Activated T-cell treated with anti-CD3 and anti-CD28 coated beads for 1 hour (primary cell): ENCODE measurements at regions not wholly inside any gene's neighbourhood (a gene's known extent, or its start where the extent isn't known, plus 50 kb on each side); places are given as distances from the start of the nearest gene placed in this dataset.
"Not testable (repeated sequence)": the region's sequence is repeated elsewhere in the genome, so short reads cannot be mapped to it uniquely, and the experiment has no call there.

Experiments
- DNase-seq: peaks from one replicate; pipeline ENCODE4 v3.0.0-alpha.2; 2020; ENCODE audit warnings: low read depth

DNA sequence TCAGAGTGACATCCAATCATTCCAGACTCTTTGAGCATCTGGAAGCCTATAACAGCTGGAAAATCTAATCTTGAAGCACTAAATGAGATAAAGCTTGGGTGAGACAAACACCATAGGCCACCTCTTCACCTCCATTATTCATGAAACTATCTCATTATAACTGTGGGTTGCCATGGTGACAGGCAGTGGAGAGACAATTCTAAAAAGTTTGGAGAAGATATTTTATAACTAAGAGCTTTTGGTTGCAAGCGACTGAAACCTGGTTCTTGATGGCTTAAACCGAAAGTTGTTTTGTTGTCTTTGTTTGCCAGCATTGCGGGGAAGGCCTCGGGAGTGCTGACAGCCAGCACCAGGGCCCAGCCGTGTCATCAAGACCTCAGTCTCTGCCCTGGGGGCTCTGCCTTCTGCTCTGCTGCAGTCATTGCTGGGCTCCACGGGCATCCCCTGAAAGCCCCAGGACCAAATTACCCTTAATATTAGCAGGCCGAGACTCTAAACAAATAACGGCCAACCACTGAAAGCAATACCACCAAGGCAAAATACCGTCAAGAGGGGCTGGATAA, 353.6 kb upstream of the SFSWAP start:
- no peak for DNase-seq

GRCh38 chr12:131357920-131358319, 353.0 kb upstream of the SFSWAP start:
- no peak for DNase-seq

- DNase-seq: no peak
Measured at GRCh38 chr12:131362291-131363211, 348.3 kb upstream of the SFSWAP start.

DNA sequence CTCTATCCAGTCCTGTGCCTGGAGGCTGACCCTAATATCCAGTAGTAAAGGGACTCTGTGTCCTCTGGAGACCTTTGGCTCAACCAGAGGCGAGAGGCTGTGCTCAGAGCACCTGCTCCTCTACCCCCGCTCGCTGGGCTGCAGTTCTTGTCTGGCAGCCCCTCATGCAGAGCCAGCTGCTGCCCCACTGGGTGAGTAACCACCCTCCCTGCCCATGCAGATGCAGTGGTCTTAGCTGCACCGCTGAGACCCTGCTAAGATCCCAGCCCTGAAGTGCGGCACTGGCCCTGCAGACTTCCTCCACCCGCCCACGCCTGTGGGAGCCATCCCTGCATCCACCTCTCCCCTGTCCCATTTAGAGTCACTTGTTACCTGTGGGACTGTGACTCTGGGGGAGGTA, 347.5 kb upstream of the SFSWAP start:
- no peak for DNase-seq

- no peak for DNase-seq
Measured at GRCh38 chr12:131363841-131364495, 346.9 kb upstream of the SFSWAP start.

DNA sequence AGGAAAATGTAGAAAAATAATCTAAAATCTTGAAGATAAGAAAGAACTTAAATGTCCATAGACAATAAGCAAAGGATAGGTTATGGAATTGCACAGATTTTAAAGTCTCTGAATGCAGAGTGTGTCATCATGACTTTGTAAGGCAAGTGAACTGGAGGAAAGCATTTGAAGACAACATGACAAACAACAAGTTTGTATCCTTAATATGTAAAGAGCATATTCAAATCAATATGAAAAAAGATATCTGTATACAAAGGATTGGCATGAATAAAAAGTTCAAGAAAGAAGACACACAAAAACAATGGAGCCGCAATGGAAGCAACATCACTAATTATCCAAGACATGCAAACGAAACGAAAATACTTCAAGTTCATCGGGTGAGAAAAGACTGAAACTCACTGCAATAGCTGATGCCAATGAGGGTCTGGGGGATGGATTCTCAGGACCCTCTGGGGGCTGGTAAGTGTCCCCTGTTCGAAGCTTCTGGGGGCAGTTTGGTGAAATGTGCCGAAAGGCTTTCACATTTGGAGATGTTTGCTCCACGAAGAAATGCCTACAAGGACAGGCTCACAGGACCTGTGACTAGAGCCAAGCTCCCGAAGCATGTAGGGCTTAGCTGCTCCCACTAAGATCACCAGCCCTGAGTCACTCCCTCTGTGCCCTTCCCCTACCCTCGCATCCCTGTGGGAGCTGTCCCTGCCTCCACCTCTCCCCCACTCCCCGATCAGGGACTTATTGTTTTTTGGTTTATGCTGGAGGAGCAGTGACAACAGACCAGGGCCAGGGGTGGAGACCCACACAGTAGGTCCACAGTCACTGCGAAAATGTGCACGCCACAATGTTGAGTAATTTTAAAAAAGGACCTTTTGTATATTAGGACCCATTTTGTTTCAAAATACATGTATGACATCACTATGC, 345.7 kb upstream of the SFSWAP start:
- no peak for DNase-seq

DNA sequence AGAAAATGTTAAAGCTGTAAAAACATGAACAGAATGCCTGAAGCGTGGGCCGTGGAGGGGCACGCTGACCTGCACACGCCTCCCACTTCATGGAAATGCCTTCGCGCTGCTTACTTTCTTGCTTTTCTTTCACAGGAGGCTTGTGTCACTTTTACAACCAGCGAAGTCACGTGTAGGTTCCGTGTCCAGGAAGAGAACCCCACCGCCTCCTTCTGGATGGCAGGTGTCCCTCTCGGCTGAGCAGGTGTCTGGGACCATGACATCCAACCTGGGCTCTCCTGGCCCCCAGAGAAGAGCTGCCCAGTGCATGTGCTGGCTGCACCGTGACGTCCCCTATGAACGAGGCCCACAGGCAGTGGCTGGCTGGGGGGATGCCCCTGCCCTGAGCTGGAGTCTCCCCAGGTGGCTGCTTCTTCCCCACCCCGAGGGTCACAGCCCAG, 345.0 kb upstream of the SFSWAP start:
- DNase-seq: no peak

DNA sequence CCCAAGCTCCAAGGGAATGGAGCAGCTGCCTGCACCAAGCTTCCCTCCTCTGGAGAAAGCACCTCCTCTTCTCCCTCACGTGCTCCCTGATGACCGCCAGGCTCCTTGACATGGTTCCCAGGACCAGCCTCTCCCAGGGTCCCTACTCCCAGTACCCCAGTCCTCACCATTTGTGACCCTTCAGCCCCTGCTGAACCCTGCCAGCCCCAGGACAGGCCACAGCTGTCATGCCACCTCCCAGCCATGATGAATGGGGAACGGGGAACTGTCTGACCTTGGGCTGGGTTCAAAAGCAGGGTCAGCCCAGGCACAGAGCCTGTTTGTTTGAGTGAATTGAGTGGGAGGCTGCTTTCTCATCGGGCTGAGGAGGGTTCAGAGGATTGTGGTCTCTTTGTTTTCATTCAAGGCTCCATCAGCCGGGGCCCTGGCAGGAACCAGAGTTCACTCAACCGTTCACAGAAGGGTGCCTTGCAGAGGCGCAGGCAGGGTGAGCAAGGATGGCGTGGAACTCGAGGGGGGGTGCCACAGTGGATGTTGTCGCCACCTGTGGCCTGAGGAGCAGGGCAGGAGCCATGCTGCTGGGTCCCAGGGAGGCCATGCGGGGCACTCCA, 344.5 kb upstream of the SFSWAP start:
- no peak for DNase-seq

DNA sequence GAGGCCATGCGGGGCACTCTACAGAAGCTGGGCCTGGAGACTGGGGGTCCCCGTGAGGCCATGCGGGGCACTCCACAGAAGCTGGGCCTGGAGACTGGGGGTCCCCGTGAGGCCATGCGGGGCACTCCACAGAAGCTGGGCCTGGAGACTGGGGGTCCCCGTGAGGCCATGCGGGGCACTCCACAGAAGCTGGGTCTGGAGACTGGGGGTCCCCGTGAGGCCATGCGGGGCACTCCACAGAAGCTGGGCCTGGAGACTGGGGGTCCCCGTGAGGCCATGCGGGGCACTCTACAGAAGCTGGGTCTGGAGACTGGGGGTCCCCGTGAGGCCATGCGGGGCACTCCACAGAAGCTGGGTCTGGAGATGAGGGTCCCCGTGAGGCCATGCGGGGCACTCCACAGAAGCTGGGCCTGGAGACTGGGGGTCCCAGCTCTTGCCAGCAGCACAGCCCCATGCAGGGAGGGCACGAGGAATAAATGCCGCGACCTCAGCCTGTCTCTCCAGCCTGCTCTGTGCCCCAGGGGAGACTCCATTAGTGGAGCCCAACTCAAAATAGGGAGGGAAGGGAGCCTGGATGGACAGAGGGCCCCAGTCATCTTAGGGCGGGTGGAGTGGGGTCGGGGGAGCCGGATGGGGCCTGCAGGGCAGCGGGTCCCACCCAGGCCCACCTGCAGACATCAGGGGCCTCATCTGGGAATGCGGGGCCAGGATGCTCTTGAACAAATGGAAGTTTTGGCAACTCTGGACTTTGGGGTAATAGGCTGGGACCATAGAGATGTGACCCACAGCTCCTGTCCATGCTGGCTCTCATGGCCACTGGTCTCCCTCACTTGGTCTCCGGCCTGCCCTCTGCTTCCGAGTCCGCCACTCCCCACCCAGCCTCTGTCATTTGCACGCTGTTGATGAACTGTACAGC, 343.6 kb upstream of the SFSWAP start:
- not testable (repeated sequence) for DNase-seq

- DNase-seq: no peak
Measured at GRCh38 chr12:131367983-131368667, 342.8 kb upstream of the SFSWAP start.

DNA sequence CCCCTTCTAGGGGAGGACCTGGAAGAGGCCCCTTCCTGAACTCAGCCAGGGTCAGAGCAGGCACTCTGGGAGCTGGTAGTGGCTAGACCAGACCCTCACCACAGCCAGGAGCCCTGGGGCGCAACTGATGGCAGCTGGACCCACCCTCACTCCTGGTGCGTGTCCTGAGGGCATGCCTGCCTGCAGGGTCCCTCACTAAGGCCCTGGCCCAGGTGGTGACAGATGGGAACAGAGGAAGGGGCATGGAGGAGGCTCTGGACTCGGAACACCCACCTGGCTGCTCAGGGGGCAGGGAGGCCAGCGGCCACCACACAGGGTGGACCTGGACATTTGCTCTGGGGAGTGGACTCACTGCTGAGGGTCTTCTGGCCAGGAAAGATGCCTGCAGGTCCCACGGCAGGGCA, 342.2 kb upstream of the SFSWAP start:
- no peak for DNase-seq

- DNase-seq: no peak
Measured at GRCh38 chr12:131369094-131369845, 341.6 kb upstream of the SFSWAP start.

- DNase-seq: no peak
Measured at GRCh38 chr12:131370321-131370720, 340.6 kb upstream of the SFSWAP start.

- no peak for DNase-seq
Measured at GRCh38 chr12:131370791-131371347, 340.0 kb upstream of the SFSWAP start.

DNA sequence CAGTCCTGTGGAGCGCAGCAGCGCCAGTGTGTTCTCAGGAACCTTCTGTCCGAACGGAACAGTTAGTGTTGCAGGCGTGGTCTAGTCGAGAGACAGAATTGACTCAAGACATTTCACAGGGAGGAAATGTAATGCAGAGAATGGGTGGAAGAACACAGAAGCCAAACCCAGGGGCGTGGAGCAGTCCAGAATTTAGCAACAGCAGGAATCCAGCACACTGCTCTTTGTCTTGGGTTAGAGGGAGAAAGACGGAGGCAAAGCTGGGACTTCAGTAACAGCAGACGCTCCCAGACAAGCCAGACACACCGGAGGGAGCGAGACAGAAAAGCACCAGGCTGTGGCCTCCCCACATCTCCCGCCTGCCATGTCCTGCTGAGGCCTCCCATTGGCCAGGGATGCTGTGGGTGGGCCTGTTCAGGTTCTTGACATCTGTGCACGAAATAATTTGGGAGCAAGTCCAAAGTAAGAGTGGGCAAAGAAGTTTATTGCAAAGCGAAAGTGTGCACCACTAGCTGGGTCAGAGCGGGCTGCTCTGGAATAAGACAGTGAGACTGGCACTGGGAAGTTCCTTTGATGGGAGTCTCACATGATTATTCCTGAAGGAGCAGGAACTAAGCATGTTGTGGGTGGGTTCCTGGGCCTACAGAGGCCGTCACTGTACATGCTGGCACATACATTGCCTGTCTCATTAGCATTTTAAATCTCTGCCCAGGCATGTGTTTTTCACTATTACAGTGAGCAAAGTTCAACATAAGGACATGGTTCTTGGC, 339.3 kb upstream of the SFSWAP start:
- no peak for DNase-seq

DNA sequence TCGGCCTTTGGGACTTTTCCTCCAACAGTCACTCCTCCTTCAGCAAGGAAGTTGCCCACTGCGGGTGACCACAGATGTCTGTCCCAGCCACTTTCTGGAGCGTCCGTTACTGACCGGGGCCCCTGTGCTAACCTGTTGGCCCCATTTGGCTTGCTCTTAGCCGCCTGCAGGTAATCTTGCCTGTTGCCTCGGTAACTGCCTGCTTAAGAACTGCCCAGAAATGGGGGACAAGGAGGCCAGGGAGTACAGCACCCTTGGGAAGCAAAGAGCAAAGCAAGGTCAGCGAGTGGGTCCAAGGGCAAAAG, 338.8 kb upstream of the SFSWAP start:
- DNase-seq: no peak

GRCh38 chr12:131372706-131373195, 338.1 kb upstream of the SFSWAP start:
- no peak for DNase-seq
